Tibial artery (tissue), 4 donors: ENCODE measurements at regions not wholly inside any gene's neighbourhood (a gene's known extent, or its start where the extent isn't known, plus 50 kb on each side); places are given as distances from the start of the nearest gene placed in this dataset.
A peak's percentile ranks its signal among the peaks of the same experiment; 100 is the strongest.
"Not testable (repeated sequence)": the region's sequence is repeated elsewhere in the genome, so short reads cannot be mapped to it uniquely, and the experiment has no call there.

Experiments
- DNase-seq, 2 donors: peaks; one replicate each; pipeline ENCODE4 v3.0.0-alpha.2; 2019
- H3K27ac ChIP-seq, 2 donors: fragments of 200-600 bp; sonication (generic) in 1 of 2; 1 replicate in 1 of 2; 2 replicates in 1 of 2; pipeline ENCODE4 v1.5.1; 2018 to 2019; ENCODE audit warnings: mild to moderate bottlenecking in 1 of 2
- H3K27me3 ChIP-seq, 2 donors: fragments of 200-600 bp; sonication (generic) in 1 of 2; one replicate each; pipeline versions ENCODE4 v1.5.1 to v1.6.0; 2016 to 2019
- H3K36me3 ChIP-seq, 3 donors: fragments of 200-600 bp; sonication (generic) in 2 of 3; one replicate each; pipeline ENCODE4 v1.5.1; 2016 to 2019; ENCODE audit warnings: mild to moderate bottlenecking in 2 of 3
- H3K4me1 ChIP-seq, 4 donors: fragments of 200-600 bp; sonication (generic) in 2 of 4; 1 replicate in 3 of 4; 2 replicates in 1 of 4; pipeline ENCODE4 v1.5.1; 2016 to 2019
- H3K4me3 ChIP-seq, 2 donors: fragments of 200-600 bp; sonication (generic) in 1 of 2; 1 replicate in 1 of 2; 2 replicates in 1 of 2; pipeline ENCODE4 v1.5.1; 2018 to 2019; ENCODE audit warnings: mild to moderate bottlenecking in 2 of 2
- H3K9me3 ChIP-seq, 3 donors: fragments of 200-600 bp; sonication (generic) in 1 of 3; one replicate each; pipeline ENCODE4 v1.5.1; 2016 to 2019
- intact Hi-C: fragments of 100-400 bp; cut with DNase I; formaldehyde crosslinking; loops from one replicate; pipeline ENCODE4 v1.15.0; 2023; ENCODE audit warnings: low total_unique reads

DNA sequence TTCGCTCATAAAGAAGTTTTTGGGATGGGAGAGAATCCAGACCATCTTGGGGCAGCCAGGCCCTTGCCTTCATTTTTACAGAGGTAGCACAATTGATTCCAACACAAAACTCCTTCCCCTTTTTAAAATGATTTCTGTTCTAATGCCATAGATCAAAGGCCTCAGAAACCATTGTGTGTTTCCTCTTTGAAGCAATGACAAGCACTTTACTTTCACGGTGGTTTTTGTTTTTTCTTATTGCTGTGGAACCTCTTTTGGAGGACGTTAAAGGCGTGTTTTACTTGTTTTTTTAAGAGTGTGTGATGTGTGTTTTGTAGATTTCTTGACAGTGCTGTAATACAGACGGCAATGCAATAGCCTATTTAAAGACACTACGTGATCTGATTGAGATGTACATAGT lies 4398.2 kb upstream of the TPTE start:
- H3K4me3 ChIP-seq, H3K4me1 ChIP-seq, H3K27ac ChIP-seq, intact Hi-C loops, DNase-seq, H3K9me3 ChIP-seq, H3K27me3 ChIP-seq, H3K36me3 ChIP-seq: not testable (repeated sequence)

DNA sequence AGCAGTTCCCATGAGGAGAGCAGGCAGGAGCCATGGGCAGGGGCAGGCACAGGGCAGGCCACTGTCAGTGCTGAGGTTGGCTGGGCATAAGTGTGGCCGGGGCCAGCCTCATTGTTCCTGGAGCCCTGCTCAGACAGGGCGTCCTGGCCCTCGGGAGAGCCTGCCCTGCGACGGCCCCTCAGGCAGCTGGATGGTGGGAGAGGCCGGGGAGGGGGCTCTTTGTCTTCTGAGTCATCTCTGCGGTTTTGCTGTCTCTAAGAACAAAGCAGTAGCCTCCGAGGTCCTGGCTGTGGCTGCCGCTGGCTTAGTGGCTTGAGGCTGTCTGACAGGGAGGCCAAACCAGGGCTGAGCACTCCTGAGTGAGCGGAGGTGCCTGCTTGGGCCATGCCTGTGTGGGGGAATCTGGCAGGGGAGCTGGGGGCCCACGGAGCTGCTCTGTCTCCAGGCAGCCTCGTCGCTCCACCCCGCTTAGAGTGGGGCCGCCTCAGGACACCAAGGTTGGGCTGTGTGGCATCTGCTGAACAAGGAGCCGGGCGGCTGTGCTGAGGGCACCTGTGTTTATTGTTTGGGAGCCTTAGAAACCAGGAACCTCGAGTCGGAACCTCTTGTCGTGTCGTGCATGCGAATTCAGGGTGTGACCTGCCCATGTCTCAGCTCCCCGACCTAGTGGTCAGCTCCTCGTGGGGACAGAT lies 4395.7 kb upstream of the TPTE start:
- H3K27me3 ChIP-seq, H3K9me3 ChIP-seq, intact Hi-C loops, H3K4me1 ChIP-seq, H3K4me3 ChIP-seq, H3K36me3 ChIP-seq, H3K27ac ChIP-seq: not testable (repeated sequence)
- DNase-seq: peak in 1 of 2 donors; percentile 31

DNA sequence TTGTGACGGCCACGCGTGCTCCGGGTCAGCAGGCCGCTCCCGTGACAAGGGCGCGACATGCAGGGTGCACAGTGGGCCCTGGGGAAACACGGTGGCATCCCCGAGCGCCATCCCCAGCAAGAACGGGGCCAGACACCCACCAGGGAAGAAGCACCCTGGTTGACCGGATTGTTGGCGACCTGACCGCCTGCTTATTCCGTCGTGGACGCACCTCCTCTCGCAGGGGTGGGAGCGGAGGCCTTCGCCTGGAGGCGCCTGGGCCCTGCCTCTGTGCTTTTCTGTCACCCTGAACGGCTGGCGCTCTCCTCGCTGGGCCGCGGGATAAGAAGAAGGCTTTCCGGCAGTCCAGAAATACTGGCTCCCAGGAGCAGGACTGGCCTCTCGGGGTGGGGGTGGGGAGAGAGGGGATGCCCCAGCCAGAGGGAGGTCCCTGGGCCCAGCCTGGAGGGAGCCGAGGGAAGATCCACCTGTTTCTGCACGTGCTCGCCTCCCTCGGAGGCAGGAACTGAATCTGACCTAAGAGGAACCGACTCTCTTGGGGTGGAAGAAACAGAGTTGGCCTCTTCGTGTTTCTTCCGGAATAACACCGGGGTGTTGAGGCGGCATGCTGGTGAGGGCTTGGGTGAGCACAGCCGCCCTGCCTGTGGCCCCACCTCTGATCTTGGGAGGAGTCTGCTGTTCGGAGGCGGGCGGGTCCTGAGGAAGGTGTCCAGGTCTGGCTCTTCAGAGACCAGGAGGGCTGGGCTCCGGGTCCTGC lies 4394.2 kb upstream of the TPTE start:
- H3K36me3 ChIP-seq, intact Hi-C loops, H3K27ac ChIP-seq, H3K4me1 ChIP-seq, H3K27me3 ChIP-seq, H3K4me3 ChIP-seq, H3K9me3 ChIP-seq: not testable (repeated sequence)
- peak in 1 of 2 donors; percentile 61 for DNase-seq

DNA sequence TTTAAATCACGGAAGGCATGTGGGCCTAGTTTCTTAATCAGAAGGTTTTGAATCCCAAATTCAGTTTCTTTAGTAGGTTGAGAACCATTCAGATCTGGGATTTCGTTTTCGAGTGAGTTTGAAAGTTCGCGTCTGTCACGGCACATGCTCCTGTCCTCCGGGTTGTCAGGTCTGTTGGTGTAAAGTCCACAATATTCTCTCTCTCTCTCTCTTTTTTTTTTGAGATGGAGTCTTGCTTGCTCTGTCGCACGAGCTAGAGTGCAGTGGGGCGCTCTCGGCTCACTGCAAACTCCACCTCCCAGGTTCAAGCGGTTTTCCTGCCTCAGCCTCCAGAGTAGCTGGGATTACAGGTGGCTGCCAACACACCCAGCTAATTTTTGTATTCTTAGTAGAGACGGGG lies 4390.6 kb upstream of the TPTE start:
- H3K4me1 ChIP-seq, H3K27me3 ChIP-seq, H3K27ac ChIP-seq, H3K36me3 ChIP-seq, H3K4me3 ChIP-seq, DNase-seq, intact Hi-C loops, H3K9me3 ChIP-seq: not testable (repeated sequence)

DNA sequence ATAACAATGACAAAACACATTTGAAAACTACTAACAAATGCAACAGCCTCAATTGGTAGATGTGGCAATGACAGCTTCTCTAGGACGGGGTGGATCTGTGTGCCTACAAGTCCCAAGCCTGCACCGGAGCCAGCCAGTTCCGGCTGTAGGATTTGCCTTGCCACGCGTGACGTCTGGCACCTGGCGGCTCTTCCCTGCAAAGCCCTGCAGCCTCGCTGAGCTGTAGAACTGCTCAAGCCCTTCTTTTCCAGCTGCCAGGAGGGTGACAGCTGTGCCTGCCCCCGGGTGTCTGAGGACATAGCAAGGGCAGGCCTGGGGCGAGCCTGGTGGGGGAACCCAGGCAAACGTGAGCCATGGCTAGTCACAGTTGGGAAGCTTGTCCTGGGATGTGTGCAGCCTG lies 4388.0 kb upstream of the TPTE start:
- H3K36me3 ChIP-seq, intact Hi-C loops, H3K27me3 ChIP-seq, H3K4me1 ChIP-seq, H3K4me3 ChIP-seq, DNase-seq, H3K27ac ChIP-seq, H3K9me3 ChIP-seq: not testable (repeated sequence)

DNA sequence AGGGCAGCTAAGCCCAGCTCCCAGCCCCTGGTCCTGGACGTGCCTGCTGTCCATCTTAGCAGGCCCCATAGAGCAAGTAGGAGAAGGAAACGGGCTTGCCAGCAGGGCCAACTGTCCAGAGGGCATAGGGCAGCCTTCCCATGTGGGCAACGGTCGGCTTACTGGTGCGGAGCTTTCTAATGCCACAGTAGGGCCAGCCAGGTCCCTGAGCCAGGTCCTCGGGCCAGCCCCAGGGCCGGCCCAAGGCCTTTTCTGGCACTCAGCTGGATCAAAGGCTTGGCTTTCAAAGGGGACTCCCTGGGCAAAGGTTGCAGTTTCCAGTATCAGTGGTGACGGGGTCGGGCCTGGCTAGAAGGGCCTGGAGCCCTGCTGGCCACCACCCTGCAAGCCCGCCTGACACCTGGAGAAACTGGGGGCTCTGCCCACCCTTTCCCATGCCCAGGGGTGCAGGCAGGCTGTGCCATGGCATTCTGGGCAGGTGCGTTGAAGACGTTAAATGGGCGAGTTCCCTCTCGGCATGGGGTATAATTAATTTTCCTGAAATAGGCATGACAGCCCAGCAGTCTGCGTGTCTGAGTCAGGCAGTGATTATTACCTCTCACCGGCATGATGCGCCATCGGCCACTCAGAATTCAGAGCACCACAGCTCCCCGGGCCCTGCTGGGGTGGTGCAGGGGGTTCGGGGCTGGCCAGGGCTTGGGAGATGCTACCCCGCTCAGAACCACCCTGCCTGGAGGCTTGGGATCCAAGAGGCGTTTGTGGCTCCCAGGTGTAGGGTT lies 4387.3 kb upstream of the TPTE start:
- H3K27ac ChIP-seq, intact Hi-C loops, H3K4me3 ChIP-seq, H3K27me3 ChIP-seq, H3K9me3 ChIP-seq, H3K36me3 ChIP-seq, H3K4me1 ChIP-seq, DNase-seq: not testable (repeated sequence)

DNA sequence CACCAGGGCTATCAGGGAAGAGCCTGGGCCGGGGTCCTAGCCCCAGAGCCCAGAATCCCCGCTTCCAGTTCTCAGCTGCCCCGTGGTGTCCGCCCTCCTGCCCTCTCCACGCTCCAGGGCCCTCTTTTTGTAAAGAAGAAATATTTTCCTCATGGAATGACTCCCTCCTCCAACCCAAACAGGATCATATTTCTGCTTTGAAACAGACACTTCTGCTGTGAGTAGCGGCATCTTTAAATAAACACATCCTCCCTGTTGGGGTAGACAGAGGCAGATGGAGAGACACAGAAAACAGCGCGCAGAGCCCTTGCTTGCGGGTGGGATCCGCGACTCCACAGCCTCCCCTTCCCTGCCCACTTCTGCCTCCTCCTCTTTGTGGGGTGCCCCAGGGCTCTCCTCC lies 4384.7 kb upstream of the TPTE start:
- H3K4me3 ChIP-seq, H3K27ac ChIP-seq, H3K27me3 ChIP-seq, H3K4me1 ChIP-seq, intact Hi-C loops, DNase-seq, H3K36me3 ChIP-seq, H3K9me3 ChIP-seq: not testable (repeated sequence)

DNA sequence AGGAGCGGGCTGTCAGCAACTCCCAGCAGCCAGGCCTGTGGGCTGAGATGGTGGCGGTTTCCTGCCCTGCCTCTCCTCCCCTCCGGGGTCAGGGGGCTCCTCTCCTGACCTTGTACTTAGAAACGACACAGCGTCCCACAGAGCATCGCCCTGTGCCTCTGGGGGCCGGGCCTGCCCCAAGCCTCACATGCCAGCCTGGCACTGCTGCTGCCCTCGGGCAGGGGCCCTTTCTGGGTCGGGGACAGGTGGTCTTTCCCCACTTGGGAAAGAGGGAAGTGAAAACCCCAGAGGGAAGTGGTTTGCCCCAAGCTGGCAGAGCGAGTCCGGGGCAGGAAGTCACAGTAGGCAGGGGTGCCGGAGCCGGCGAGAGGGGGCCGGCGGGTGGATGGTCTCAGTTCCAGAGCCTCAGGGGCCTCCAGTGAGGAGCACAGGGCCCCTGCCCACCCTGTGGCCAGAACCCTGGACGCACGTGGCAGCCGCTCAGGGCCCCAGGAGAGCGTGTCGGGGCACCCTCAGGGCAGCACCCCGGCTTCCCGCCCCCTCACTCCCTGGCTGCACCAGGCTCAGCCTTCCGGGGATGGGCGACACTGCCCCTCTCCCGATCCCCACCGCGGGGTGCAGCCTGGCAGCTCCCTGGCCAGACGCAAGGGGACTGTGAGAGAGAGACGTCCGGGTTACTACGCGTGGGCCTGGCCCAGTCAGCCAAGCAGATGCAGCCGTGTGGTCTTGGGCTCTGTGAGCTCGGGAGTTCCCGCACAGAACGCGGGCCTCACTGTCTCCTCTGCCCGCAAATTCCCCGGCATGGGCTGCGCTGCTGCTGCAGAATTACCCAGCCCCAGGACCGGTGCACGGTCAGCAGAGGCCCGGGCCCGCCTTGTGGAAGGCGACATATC lies 4382.9 kb upstream of the TPTE start:
- H3K27me3 ChIP-seq, H3K4me3 ChIP-seq, H3K36me3 ChIP-seq, DNase-seq, intact Hi-C loops, H3K9me3 ChIP-seq, H3K27ac ChIP-seq, H3K4me1 ChIP-seq: not testable (repeated sequence)

DNA sequence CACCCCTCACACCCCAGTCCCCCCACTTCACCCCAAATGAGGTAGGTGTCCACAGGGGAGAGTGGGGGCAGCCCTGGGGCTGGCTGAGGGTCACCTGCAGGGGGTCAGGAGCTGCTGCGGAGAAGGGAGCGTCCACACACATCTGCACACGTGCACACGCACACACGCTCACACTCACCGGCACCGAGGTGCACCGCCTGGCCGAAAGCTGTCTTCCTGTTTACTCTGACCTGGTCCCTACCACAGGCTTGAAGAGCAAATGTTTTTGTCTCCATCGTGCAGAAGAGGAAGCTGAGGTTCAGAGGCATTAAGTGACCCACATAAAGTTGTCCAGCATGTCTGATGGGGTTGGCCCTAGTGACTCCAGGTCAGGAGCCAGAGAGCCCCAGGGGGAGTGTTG lies 4382.1 kb upstream of the TPTE start:
- H3K27me3 ChIP-seq, H3K27ac ChIP-seq, H3K4me1 ChIP-seq, H3K9me3 ChIP-seq, H3K4me3 ChIP-seq, H3K36me3 ChIP-seq, DNase-seq, intact Hi-C loops: not testable (repeated sequence)

DNA sequence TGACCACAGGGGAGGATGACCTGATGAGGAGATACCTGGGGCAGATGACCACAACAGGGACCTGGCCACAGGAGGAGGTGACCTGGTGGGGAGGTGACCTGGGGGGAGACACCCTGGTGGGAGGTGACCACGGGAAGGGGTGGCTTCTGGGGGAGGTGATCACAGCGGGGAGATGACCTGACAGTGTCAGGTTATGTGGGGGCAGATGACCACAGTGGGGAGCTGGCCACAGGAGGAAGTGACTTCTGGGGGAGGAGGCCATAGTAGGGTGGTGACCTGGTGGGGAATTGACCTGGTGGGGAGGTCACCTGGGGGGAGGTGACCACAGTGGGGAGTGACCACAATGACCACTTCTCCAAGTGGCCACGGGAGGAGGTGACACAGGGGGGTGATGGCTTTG lies 4381.5 kb upstream of the TPTE start:
- DNase-seq, H3K36me3 ChIP-seq, H3K9me3 ChIP-seq, H3K4me1 ChIP-seq, H3K4me3 ChIP-seq, H3K27me3 ChIP-seq, intact Hi-C loops, H3K27ac ChIP-seq: not testable (repeated sequence)

DNA sequence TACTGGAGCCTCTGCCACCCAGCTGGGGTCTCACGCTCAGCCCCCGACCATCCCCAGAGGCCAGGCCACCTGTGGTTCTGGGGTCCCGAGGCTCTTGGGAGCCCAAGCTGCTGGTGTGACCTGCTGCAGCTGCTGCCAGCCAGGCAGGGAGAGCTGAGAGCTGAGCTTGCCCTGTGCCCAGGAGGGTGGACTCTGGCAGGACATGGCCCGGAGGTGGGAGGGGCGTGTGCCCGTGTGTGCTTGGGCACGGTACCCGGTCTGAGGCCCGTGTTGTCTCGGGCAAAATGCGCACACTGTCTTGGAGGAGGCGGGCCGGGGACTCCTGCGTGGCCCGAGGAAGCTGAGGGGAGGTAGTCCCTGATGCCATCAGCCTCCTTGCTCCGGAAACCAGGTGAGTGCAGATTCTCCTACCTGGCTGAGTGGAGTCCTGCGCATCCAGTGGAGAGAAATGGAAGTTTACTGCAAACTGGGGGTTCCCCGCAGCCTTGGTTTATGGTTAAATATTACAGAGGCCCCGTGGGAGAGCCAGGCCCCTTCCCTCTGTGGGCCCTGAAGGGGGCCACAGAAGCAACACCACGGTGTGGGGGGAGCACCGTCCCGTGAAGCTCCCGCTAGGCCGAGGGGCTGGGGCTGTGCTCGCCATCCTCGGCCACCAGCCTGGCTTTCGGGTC lies 4380.8 kb upstream of the TPTE start:
- DNase-seq, H3K36me3 ChIP-seq, H3K4me1 ChIP-seq, intact Hi-C loops, H3K27ac ChIP-seq, H3K27me3 ChIP-seq, H3K9me3 ChIP-seq, H3K4me3 ChIP-seq: not testable (repeated sequence)

DNA sequence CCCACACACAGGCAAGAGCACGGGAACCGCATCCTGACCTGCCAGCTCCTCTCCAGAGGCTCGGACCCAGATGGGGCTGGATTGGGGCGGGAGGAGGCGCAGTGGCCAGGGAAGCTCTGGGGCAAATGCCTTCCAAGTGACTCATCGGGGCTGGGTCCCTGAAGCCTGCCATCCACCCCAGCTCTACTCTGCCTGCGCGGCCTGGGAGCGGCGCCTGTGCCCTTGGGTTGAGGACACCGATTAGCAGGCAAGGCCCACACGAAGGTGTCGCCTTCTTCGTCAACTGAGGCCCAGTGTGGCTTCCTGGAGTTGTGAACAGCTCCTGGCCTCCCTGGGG lies 4380.3 kb upstream of the TPTE start:
- H3K36me3 ChIP-seq: not testable (repeated sequence)

DNA sequence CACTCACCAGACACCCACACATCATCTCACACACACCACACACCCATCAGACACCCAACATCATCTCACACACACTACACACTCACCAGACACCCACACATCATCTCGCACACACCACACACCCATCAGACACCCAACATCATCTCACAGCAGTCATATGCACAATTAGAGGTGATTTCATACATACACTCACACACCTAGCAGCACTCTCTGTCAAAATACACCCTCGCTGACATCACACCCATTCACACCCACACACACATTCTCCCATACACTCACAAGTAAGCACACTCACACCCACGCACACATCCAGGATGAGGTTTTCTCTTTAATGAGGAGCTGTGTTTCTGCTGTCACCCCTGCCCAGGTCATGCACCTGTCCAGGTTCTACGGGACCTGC lies 4368.2 kb upstream of the TPTE start:
- H3K27ac ChIP-seq, intact Hi-C loops, H3K27me3 ChIP-seq, H3K4me3 ChIP-seq, DNase-seq, H3K36me3 ChIP-seq, H3K4me1 ChIP-seq, H3K9me3 ChIP-seq: not testable (repeated sequence)

More for the DNA sequence above, 4380.3 kb upstream of the TPTE start:
- DNase-seq, H3K9me3 ChIP-seq, H3K27ac ChIP-seq, H3K27me3 ChIP-seq, H3K4me1 ChIP-seq, intact Hi-C loops, H3K4me3 ChIP-seq: not testable (repeated sequence)
